ENCODE measurements at regions not wholly inside any gene's neighbourhood (a gene's known extent, or its start where the extent isn't known, plus 50 kb on each side); places are given as distances from the start of the nearest gene placed in this dataset.

DNA sequence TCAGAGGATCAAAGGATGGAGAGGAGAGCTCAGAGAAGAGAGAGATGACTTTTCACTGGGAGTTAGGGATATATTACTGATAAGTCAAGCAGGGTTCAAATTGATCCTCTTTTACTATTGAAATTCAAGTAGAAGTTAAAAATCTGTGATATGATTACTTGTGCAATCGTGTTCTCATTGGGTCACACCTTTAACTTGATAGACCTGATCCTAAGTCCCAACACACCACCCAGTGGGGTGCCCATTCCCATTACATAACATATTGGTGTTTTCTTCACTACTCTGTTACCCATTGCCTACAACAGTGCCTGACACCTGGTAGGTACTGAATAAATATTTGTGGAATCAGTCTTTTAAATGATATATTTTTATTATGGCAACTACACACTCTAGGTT lies 66.4 kb upstream of the PICALM start:
- H3K4me1 ChIP-seq (ENCODE audit: control extremely low read depth in 1 of 4, control insufficient read depth in 4 of 4, insufficient read depth in 4 of 4, low read length in 3 of 4) = peaks cover 22 to 38% (median 31%) of the 10 kb centered on the region in 4 experiments
- peak overlapping the region in 1 of 2 experiments; percentile 20 for H3K27ac ChIP-seq (ENCODE audit: insufficient read depth in 1 of 2, low read depth in 1 of 2, low read length in 2 of 2, poor library complexity in 1 of 2, severe bottlenecking in 2 of 2)
- H3K36me3 ChIP-seq (ENCODE audit: control insufficient read depth in 4 of 4, insufficient read depth in 4 of 4, low read length in 3 of 4) = no peaks in the 10 kb centered on the region
- WGBS (ENCODE audit: insufficient coverage) = no CpG with 5 or more reads among the region's 1 CpG
- no peaks in the 10 kb centered on the region for H3K9me3 ChIP-seq (ENCODE audit: control extremely low read depth in 1 of 5, control insufficient read depth in 4 of 5, insufficient read depth in 2 of 5, low read depth in 1 of 5, low read length in 4 of 5)
- H3K27me3 ChIP-seq (replicated peaks in 2 of 5; ENCODE audit: control insufficient read depth in 4 of 5, insufficient read depth in 5 of 5, low read length in 4 of 5) = no peaks in the 10 kb centered on the region
- ChIA-PET POLR2A (no interaction called here), CTCF (interaction anchor here (0.8 to 1.9 kb wide), 8 partner anchors 13 to 68 kb away, joined by 3 to 5 read pairs (median 3); no protein-coding TSS in a partner anchor)
- DNase-seq = no peak
- H3K4me3 ChIP-seq (ENCODE audit: control insufficient read depth in 1 of 7, extremely low read depth in 1 of 7, insufficient read depth in 4 of 7, low read depth in 2 of 7, low read length in 6 of 7) = no peak overlapping the region

DNA sequence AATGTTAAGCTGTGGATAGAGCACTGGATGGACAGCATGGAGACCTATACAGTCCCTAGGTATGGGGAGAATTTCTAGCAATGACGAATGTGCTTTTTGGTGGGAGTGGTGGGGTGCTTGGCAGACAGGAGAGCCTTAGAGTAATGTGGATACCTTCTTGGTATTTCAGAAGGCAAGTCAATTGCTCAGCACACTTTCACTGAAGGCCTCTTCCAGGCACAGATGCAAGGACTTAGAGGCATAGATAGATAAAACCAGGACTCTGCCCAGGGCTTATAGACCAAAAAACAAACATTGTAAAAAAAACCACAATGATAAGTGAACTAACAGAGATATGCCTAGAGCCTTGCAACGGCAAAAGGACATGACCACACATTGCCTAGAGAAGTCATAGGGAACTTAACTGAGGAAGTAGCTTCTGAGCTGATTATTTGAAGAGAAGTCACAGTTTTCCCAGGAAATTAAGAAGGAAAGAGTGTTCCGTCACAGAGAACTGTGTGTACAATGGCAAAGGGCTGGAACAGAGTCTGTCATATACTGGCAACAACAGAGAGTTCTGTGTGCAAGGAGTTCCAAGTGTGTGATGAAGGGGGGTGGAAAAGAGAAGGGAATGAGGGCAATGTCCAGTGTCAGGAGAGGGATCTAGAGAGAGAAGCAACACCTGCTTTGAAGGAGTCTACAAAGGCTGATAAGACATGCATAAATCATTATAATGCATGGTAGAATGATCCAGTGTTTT lies 65.9 kb upstream of the PICALM start:
- WGBS (ENCODE audit: insufficient coverage) = 10% methylated on average over 2 of the region's 3 CpGs
- ChIA-PET CTCF (interaction anchor here (0.8 to 2.6 kb wide), 10 partner anchors 8 to 67 kb away, joined by 3 to 9 read pairs (median 4); no protein-coding TSS in a partner anchor), POLR2A (no interaction called here)

DNA sequence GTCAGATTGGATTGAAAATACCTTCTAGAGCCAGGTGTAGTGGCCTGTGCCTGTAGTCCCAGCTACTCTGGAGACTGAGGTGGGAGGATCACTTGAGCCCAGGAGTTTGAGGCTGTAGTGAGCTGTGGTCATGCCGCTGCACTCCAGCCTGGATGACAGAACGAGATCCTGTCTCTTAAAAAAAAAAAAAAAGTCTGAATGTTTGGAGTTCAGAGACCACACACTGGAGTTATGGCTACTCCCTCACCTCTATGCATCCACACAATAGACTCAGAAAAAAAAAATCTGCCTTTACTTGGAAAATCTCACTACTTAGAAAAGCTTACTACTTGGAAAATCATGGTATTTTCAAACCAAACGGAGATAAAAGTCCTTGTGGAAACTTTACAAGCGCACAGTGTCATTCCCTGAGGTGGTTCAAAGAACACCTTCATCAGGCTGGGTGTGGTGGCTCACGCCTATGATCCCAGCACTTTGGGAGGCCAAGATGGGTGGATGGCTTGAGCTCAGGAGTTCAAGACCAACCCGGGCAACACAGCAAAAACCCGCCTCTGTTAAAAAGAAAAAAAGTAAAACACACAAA lies 63.9 kb upstream of the PICALM start:
- Histone ChIP-seq H3K4me3 (ENCODE audit: control insufficient read depth in 1 of 7, extremely low read depth in 1 of 7, insufficient read depth in 4 of 7, low read depth in 2 of 7, low read length in 6 of 7) (no peak overlapping the region), H3K4me1 (ENCODE audit: control extremely low read depth in 1 of 4, control insufficient read depth in 4 of 4, insufficient read depth in 4 of 4, low read length in 3 of 4) (peaks cover 9 to 19% (median 16%) of the 10 kb centered on the region in 4 experiments), H3K9me3 (ENCODE audit: control extremely low read depth in 1 of 5, control insufficient read depth in 4 of 5, insufficient read depth in 2 of 5, low read depth in 1 of 5, low read length in 4 of 5) (no peaks in the 10 kb centered on the region), H3K36me3 (ENCODE audit: control insufficient read depth in 4 of 4, insufficient read depth in 4 of 4, low read length in 3 of 4) (no peaks in the 10 kb centered on the region), H3K27ac (ENCODE audit: insufficient read depth in 1 of 2, low read depth in 1 of 2, low read length in 2 of 2, poor library complexity in 1 of 2, severe bottlenecking in 2 of 2) (no peak overlapping the region), H3K27me3 (replicated peaks in 2 of 5; ENCODE audit: control insufficient read depth in 4 of 5, insufficient read depth in 5 of 5, low read length in 4 of 5) (no peaks in the 10 kb centered on the region)
- ChIA-PET POLR2A (interaction anchor here (0.7 kb wide), 1 partner anchor 53 kb away, joined by 6 read pairs; no protein-coding TSS in a partner anchor), CTCF (interaction anchor here (1.3 to 2.6 kb wide), 4 partner anchors 12 to 63 kb away, joined by 3 to 9 read pairs (median 5); no protein-coding TSS in a partner anchor)
- DNase-seq = no peak
- WGBS (ENCODE audit: insufficient coverage) = 96% methylated on average over 5 of the region's 7 CpGs

More for the DNA sequence above, 65.9 kb upstream of the PICALM start:
- peak; percentile 50 to 86 (median 76) for DNase-seq
- H3K9me3 ChIP-seq (ENCODE audit: control extremely low read depth in 1 of 5, control insufficient read depth in 4 of 5, insufficient read depth in 2 of 5, low read depth in 1 of 5, low read length in 4 of 5) = no peaks in the 10 kb centered on the region
- peak overlapping the region in 1 of 2 experiments; percentile 20 for H3K27ac ChIP-seq (ENCODE audit: insufficient read depth in 1 of 2, low read depth in 1 of 2, low read length in 2 of 2, poor library complexity in 1 of 2, severe bottlenecking in 2 of 2)
- no peak overlapping the region for H3K4me3 ChIP-seq (ENCODE audit: control insufficient read depth in 1 of 7, extremely low read depth in 1 of 7, insufficient read depth in 4 of 7, low read depth in 2 of 7, low read length in 6 of 7)
- no peaks in the 10 kb centered on the region for H3K27me3 ChIP-seq (replicated peaks in 2 of 5; ENCODE audit: control insufficient read depth in 4 of 5, insufficient read depth in 5 of 5, low read length in 4 of 5)
- no peaks in the 10 kb centered on the region for H3K36me3 ChIP-seq (ENCODE audit: control insufficient read depth in 4 of 4, insufficient read depth in 4 of 4, low read length in 3 of 4)
- peaks cover 22 to 34% (median 29%) of the 10 kb centered on the region in 4 experiments for H3K4me1 ChIP-seq (ENCODE audit: control extremely low read depth in 1 of 4, control insufficient read depth in 4 of 4, insufficient read depth in 4 of 4, low read length in 3 of 4)

DNA sequence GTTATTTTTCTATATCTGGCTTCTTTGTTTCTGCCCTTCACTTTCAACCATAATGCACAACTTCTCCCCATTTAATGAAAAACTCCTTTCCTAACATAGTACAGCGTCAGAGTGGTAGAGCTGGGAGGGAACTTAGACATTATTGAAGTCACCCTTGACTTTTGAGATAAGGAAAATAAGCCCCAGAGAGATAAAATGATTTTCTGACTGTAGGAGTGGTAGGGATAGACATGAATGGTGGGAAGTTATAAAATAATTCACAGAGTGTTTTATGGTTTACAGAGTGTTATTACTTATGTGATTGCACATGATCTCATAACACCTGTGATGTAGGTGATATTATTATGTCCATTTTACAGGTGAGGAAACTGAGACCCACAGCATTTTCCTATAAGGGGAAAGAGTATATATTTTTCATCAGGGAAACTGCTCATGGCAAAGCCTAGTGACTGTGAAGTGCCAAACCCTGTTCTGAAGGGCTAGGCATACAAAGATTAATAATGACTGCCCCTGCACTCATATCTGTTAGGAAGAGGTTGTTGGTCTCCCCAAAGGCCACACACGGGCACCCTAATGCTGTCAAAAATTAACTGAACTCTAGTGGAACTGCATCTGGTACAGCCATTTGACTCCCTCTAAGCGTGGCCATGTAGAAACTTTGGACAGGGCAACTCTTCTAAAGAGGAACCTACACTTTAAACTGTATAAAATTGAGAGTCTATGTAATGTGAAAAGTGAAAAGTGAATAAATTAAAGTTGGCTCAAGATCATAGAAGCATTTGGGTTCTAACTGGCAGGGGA lies 61.1 kb upstream of the PICALM start:
- ChIA-PET CTCF (interaction anchor here (0.9 to 1.8 kb wide), 2 partner anchors 11 to 64 kb away, joined by 3 to 4 read pairs; no protein-coding TSS in a partner anchor), POLR2A (no interaction called here)
- Histone ChIP-seq H3K4me3 (ENCODE audit: control insufficient read depth in 1 of 7, extremely low read depth in 1 of 7, insufficient read depth in 4 of 7, low read depth in 2 of 7, low read length in 6 of 7) (no peak overlapping the region), H3K27me3 (replicated peaks in 2 of 5; ENCODE audit: control insufficient read depth in 4 of 5, insufficient read depth in 5 of 5, low read length in 4 of 5) (no peaks in the 10 kb centered on the region), H3K9me3 (ENCODE audit: control extremely low read depth in 1 of 5, control insufficient read depth in 4 of 5, insufficient read depth in 2 of 5, low read depth in 1 of 5, low read length in 4 of 5) (no peaks in the 10 kb centered on the region), H3K36me3 (ENCODE audit: control insufficient read depth in 4 of 4, insufficient read depth in 4 of 4, low read length in 3 of 4) (no peaks in the 10 kb centered on the region), H3K4me1 (ENCODE audit: control extremely low read depth in 1 of 4, control insufficient read depth in 4 of 4, insufficient read depth in 4 of 4, low read length in 3 of 4) (peaks cover 3 to 7% (median 5%) of the 10 kb centered on the region in 4 experiments), H3K27ac (ENCODE audit: insufficient read depth in 1 of 2, low read depth in 1 of 2, low read length in 2 of 2, poor library complexity in 1 of 2, severe bottlenecking in 2 of 2) (no peak overlapping the region)
- DNase-seq = peak in 1 of 3 donors; percentile 46
- 90% methylated on average over 3 of the region's 3 CpGs for WGBS (ENCODE audit: insufficient coverage)

DNA sequence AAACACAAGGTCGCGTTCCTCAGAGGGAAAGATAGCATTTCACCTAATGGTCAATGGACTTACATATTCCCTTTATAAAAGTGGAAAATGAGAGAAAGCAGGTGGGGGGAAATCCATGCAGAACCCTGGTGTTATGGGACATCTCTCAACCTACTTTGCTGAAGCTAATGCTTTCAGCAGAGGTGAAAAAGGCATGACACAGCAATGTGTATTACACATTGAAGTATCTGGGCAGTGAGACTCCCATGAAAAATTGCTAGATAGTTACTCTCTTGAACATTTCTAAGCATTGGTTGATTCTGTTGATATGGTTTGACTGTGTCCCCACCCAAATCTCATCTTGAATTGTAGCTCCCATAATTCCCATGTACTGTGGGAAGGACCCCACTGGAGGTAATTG lies 60.0 kb upstream of the PICALM start:
- H3K4me3 ChIP-seq (ENCODE audit: control insufficient read depth in 1 of 7, extremely low read depth in 1 of 7, insufficient read depth in 4 of 7, low read depth in 2 of 7, low read length in 6 of 7) = no peak overlapping the region
- ChIA-PET CTCF (interaction anchor here (0.9 to 1.8 kb wide), 2 partner anchors 12 to 65 kb away, joined by 3 to 4 read pairs; no protein-coding TSS in a partner anchor), POLR2A (no interaction called here)
- no peaks in the 10 kb centered on the region for H3K9me3 ChIP-seq (ENCODE audit: control extremely low read depth in 1 of 5, control insufficient read depth in 4 of 5, insufficient read depth in 2 of 5, low read depth in 1 of 5, low read length in 4 of 5)
- DNase-seq = no peak
- no CpG with 5 or more reads among the region's 2 CpGs for WGBS (ENCODE audit: insufficient coverage)
- no peak overlapping the region for H3K27ac ChIP-seq (ENCODE audit: insufficient read depth in 1 of 2, low read depth in 1 of 2, low read length in 2 of 2, poor library complexity in 1 of 2, severe bottlenecking in 2 of 2)
- no peaks in the 10 kb centered on the region for H3K36me3 ChIP-seq (ENCODE audit: control insufficient read depth in 4 of 4, insufficient read depth in 4 of 4, low read length in 3 of 4)
- H3K27me3 ChIP-seq (replicated peaks in 2 of 5; ENCODE audit: control insufficient read depth in 4 of 5, insufficient read depth in 5 of 5, low read length in 4 of 5) = no peaks in the 10 kb centered on the region
- no peaks in the 10 kb centered on the region for H3K4me1 ChIP-seq (ENCODE audit: control extremely low read depth in 1 of 4, control insufficient read depth in 4 of 4, insufficient read depth in 4 of 4, low read length in 3 of 4)

DNA sequence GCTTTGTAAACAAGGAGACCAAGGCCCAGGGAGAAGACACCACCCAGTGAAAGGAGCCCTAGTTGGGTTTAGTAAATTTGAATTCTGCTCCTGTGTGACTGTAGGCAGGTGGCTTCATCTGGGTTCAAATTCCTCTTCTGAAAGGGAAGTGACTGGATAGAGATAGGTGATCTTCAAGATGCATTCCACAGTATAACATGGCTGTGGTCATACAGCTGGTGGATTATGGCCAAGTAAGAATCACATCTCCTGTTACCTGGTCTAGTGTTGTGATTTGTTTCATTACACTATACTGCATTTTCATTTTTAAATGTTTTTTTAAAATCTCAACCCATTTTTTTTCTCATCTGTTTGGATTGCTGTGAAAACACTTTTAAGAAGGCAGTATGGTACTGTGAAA lies 58.0 kb upstream of the PICALM start:
- H3K4me1 ChIP-seq (ENCODE audit: control extremely low read depth in 1 of 4, control insufficient read depth in 4 of 4, insufficient read depth in 4 of 4, low read length in 3 of 4) = peaks cover 0 to 3% (median under 1%) of the 10 kb centered on the region in 4 experiments
- ChIA-PET CTCF (no interaction called here), POLR2A (no interaction called here)
- H3K27ac ChIP-seq (ENCODE audit: insufficient read depth in 1 of 2, low read depth in 1 of 2, low read length in 2 of 2, poor library complexity in 1 of 2, severe bottlenecking in 2 of 2) = no peak overlapping the region
- DNase-seq = no peak
- H3K36me3 ChIP-seq (ENCODE audit: control insufficient read depth in 4 of 4, insufficient read depth in 4 of 4, low read length in 3 of 4) = no peaks in the 10 kb centered on the region
- no peaks in the 10 kb centered on the region for H3K27me3 ChIP-seq (replicated peaks in 2 of 5; ENCODE audit: control insufficient read depth in 4 of 5, insufficient read depth in 5 of 5, low read length in 4 of 5)
- H3K9me3 ChIP-seq (ENCODE audit: control extremely low read depth in 1 of 5, control insufficient read depth in 4 of 5, insufficient read depth in 2 of 5, low read depth in 1 of 5, low read length in 4 of 5) = no peaks in the 10 kb centered on the region
- H3K4me3 ChIP-seq (ENCODE audit: control insufficient read depth in 1 of 7, extremely low read depth in 1 of 7, insufficient read depth in 4 of 7, low read depth in 2 of 7, low read length in 6 of 7) = no peak overlapping the region
